HG02623 (cell line): ENCODE measurements at regions not wholly inside any gene's neighbourhood (a gene's known extent, or its start where the extent isn't known, plus 50 kb on each side); places are given as distances from the start of the nearest gene placed in this dataset.
"Not testable (repeated sequence)": the region's sequence is repeated elsewhere in the genome, so short reads cannot be mapped to it uniquely, and the experiment has no call there.

Source experiments
- ATAC-seq: cut with Tn5 transposase; IDR thresholded peaks from one replicate; pipeline ENCODE4 v1.9.1; 2021; ENCODE audit warnings: moderate library complexity; ENCODE audit not compliant: unreplicated experiment

- ATAC-seq, result no peak
Observed at GRCh38 chr6:85287158-85287557, 162.7 kb upstream of the NT5E start.

- ATAC-seq, result not testable (repeated sequence)
Observed at GRCh38 chr6:85286507-85286906, 163.4 kb upstream of the NT5E start.

- ATAC-seq, result no peak
Observed at GRCh38 chr6:85285934-85286333, 163.9 kb upstream of the NT5E start.

GRCh38 chr6:85285114-85285513, 164.8 kb upstream of the NT5E start:
- no peak for ATAC-seq

- ATAC-seq, result no peak
Observed at GRCh38 chr6:85283436-85283835, 166.4 kb upstream of the NT5E start.

- no peak for ATAC-seq
Observed at GRCh38 chr6:85278466-85279035, 171.3 kb upstream of the NT5E start.

- ATAC-seq, result not testable (repeated sequence)
Observed at GRCh38 chr6:85276026-85276425, 173.9 kb upstream of the NT5E start.

GRCh38 chr6:85275338-85275985, 174.4 kb upstream of the NT5E start:
- ATAC-seq, result no peak

GRCh38 chr6:85273870-85274269, 176.0 kb upstream of the NT5E start:
- no peak for ATAC-seq

GRCh38 chr6:85273046-85273445, 176.8 kb upstream of the NT5E start:
- no peak for ATAC-seq

GRCh38 chr6:85272592-85272991, 177.3 kb upstream of the NT5E start:
- no peak for ATAC-seq

GRCh38 chr6:85262621-85263020, 187.3 kb upstream of the NT5E start:
- no peak for ATAC-seq

- ATAC-seq, result no peak
Observed at GRCh38 chr6:85261271-85261670, 188.6 kb upstream of the NT5E start.

GRCh38 chr6:85255661-85256060, 194.2 kb upstream of the NT5E start:
- no peak for ATAC-seq

- no peak for ATAC-seq
Observed at GRCh38 chr6:85252552-85252951, 197.3 kb upstream of the NT5E start.

- no peak for ATAC-seq
Observed at GRCh38 chr6:85252085-85252484, 197.8 kb upstream of the NT5E start.

GRCh38 chr6:85251300-85251699, 198.6 kb upstream of the NT5E start:
- ATAC-seq, result no peak

- ATAC-seq, result no peak
Observed at GRCh38 chr6:85250586-85251220, 199.2 kb upstream of the NT5E start.

GRCh38 chr6:85245004-85245403, 204.9 kb upstream of the NT5E start:
- no peak for ATAC-seq

- ATAC-seq, result no peak
Observed at GRCh38 chr6:85241498-85242052, 208.3 kb upstream of the NT5E start.

GRCh38 chr6:85240787-85241385, 209.0 kb upstream of the NT5E start:
- no peak for ATAC-seq

- no peak for ATAC-seq
Observed at GRCh38 chr6:85237478-85237877, 212.4 kb upstream of the NT5E start.
